ENCODE measurements at regions not wholly inside any gene's neighbourhood (a gene's known extent, or its start where the extent isn't known, plus 50 kb on each side); places are given as distances from the start of the nearest gene placed in this dataset.

GRCh38 chr2:236979664-236980063 is 106.0 kb upstream of the COPS8 start:
- TF ChIP-seq CTCF (IDR thresholded peaks at IDR 0.05) (no peak), POLR2A (IDR thresholded peaks at IDR 0.05) (no peak)
- DNase-seq (no peak), ATAC-seq (no peak)
- 96 to 98% (median 97%) methylated on average over 3 of the region's 3 CpGs for WGBS, 4 donors
- Histone ChIP-seq H3K27ac (no peak overlapping the region), H3K36me3 (no peaks in the 10 kb centered on the region), H3K4me3 (no peak overlapping the region), H3K27me3 (peaks cover 0 to 5% (median 0%) of the 10 kb centered on the region in 9 donors), H3K9me3 (peaks cover 0 to 23% (median 9%) of the 10 kb centered on the region in 12 donors), H3K4me1 (peaks cover 0 to 19% (median 0%) of the 10 kb centered on the region in 12 donors)
- intact Hi-C loops (cut with DNase I): loop anchor here in 1 of 10 donors (5.0 kb wide), 1 partner anchor 317 kb away; no protein-coding TSS in a partner anchor

GRCh38 chr2:236980961-236981360 is 104.7 kb upstream of the COPS8 start:
- H3K4me1 ChIP-seq: peaks cover 0 to 18% (median 0%) of the 10 kb centered on the region in 12 donors
- peaks cover 0 to 23% (median 9%) of the 10 kb centered on the region in 12 donors for H3K9me3 ChIP-seq
- H3K4me3 ChIP-seq: no peak overlapping the region
- ATAC-seq: no peak
- H3K36me3 ChIP-seq: no peaks in the 10 kb centered on the region
- H3K27ac ChIP-seq: no peak overlapping the region
- intact Hi-C loops (cut with DNase I): no loop called here
- 94 to 99% (median 97%) methylated on average over 3 of the region's 3 CpGs for WGBS, 4 donors
- TF ChIP-seq CTCF (IDR thresholded peaks at IDR 0.05) (no peak), POLR2A (IDR thresholded peaks at IDR 0.05) (no peak)
- peaks cover 0 to 5% (median 0%) of the 10 kb centered on the region in 9 donors for H3K27me3 ChIP-seq
- no peak for DNase-seq

- no peak for ATAC-seq
- no peak for DNase-seq
- WGBS, 4 donors: 89 to 100% (median 97%) methylated on average over 4 of the region's 4 CpGs
- H3K27me3 ChIP-seq: peaks cover 0 to 5% (median 0%) of the 10 kb centered on the region in 9 donors
- TF ChIP-seq POLR2A (IDR thresholded peaks at IDR 0.05) (no peak), CTCF (IDR thresholded peaks at IDR 0.05) (no peak)
- no peak overlapping the region for H3K27ac ChIP-seq
- peaks cover 0 to 9% (median 0%) of the 10 kb centered on the region in 12 donors for H3K4me1 ChIP-seq
- H3K36me3 ChIP-seq: no peaks in the 10 kb centered on the region
- H3K9me3 ChIP-seq: peaks cover 0 to 23% (median 9%) of the 10 kb centered on the region in 12 donors
- H3K4me3 ChIP-seq: no peak overlapping the region
- intact Hi-C loops (cut with DNase I): no loop called here
These were observed 103.8 kb upstream of the COPS8 start for GRCh38 chr2:236981701-236982485.

- no peak for TF ChIP-seq CTCF (IDR thresholded peaks at IDR 0.05)
- TF ChIP-seq POLR2A (IDR thresholded peaks at IDR 0.05): no peak
- intact Hi-C loops (cut with DNase I): no loop called here
- peaks cover 0 to 2% (median 0%) of the 10 kb centered on the region in 12 donors for H3K4me1 ChIP-seq
- no peak overlapping the region for H3K4me3 ChIP-seq
- no peak for ATAC-seq
- peaks cover 0 to 23% (median 9%) of the 10 kb centered on the region in 12 donors for H3K9me3 ChIP-seq
- no peaks in the 10 kb centered on the region for H3K36me3 ChIP-seq
- H3K27ac ChIP-seq: no peak overlapping the region
- peaks cover 0 to 5% (median 0%) of the 10 kb centered on the region in 9 donors for H3K27me3 ChIP-seq
- 85 to 98% (median 96%) methylated on average over 3 of the region's 3 CpGs for WGBS, 4 donors
- no peak for DNase-seq
These were observed 102.8 kb upstream of the COPS8 start for GRCh38 chr2:236982693-236983455.
